Suprapubic skin (tissue), 4 donors: ENCODE measurements at regions not wholly inside any gene's neighbourhood (a gene's known extent, or its start where the extent isn't known, plus 50 kb on each side); places are given as distances from the start of the nearest gene placed in this dataset.

ENCODE experiments used
- EP300 ChIP-seq: sonication (generic); formaldehyde crosslinking; IDR thresholded peaks from one replicate; pipeline ENCODE4 v1.6.1; 2017; ENCODE audit warnings: antibody characterized with exemption
- POLR2AphosphoS5 ChIP-seq, 3 donors: sonication (generic); formaldehyde crosslinking; IDR thresholded peaks; one replicate each; pipeline ENCODE4 v1.6.1; 2017; ENCODE audit warnings: antibody characterized with exemption in 3 of 3

DNA sequence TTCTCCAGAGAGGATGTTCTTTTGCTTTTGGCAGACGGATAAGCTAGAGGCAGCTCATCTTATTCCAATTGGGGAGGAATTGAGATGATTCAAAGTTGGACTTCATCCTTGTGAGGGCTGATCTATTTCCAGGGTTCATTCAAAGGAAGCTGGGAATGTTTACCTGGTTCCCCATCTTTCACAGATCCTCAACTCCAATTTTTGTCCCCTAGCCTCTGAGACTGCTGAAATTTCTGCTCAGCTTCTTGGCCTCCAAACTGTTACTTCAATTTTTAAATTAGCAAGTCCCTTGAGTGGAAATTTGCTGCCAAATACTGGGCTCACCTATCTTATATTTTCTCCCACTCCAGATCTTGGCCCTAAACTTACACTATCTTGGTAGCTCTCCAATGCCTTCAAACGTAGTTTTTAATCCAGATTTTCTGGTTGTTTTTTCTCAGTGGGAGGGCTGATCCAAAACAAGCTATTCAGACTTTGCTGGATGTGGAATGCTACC is 93.9 kb upstream of the NEK6 start:
- TF ChIP-seq POLR2AphosphoS5 (IDR thresholded peaks at IDR 0.05): no peak
- no peak for TF ChIP-seq EP300
